ENCODE measurements at regions not wholly inside any gene's neighbourhood (a gene's known extent, or its start where the extent isn't known, plus 50 kb on each side); places are given as distances from the start of the nearest gene placed in this dataset.
"Not testable (repeated sequence)": the region's sequence is repeated elsewhere in the genome, so short reads cannot be mapped to it uniquely, and the experiment has no call there.

GRCh38 chr6:47180633-47181032 is 129.1 kb downstream of the TNFRSF21 start:
- no peak overlapping the region for H3K4me3 ChIP-seq (ENCODE audit: low read length in 3 of 3)
- no peak overlapping the region for H3K9ac ChIP-seq (ENCODE audit: low read depth in 1 of 3, low read length in 3 of 3)
- H3K9me3 ChIP-seq (ENCODE audit: control insufficient read depth in 3 of 3, low read length in 3 of 3): no peaks in the 10 kb centered on the region
- H3K27ac ChIP-seq (ENCODE audit: low read depth, low read length): no peak overlapping the region
- H3K27me3 ChIP-seq (ENCODE audit: control insufficient read depth in 3 of 3, insufficient read depth in 3 of 3, low read length in 3 of 3): no peaks in the 10 kb centered on the region
- H3K36me3 ChIP-seq (ENCODE audit: control insufficient read depth in 3 of 3, insufficient read depth in 3 of 3, low read length in 3 of 3): no peaks in the 10 kb centered on the region
- no peaks in the 10 kb centered on the region for H3K4me1 ChIP-seq (ENCODE audit: control insufficient read depth in 3 of 3, insufficient read depth in 3 of 3, low read length in 3 of 3)

DNA sequence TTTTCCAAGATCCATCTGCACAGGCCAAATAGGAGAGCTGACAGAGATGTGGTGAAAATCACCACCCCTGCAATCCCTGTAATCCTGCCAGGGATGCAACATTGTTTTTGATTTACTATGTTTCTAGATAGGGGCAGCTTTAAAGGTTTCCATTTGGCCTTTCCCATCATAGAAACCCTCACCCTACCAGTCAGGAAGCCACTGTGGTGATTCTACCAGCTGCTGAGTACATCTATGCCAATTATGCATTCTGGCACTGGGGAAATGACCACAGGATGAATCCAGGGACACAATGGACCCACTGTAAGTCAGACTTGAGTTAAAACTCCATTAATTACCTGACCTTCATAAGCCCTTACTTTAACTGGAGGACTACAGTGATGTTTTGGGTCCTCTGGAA is 130.4 kb downstream of the TNFRSF21 start:
- H3K36me3 ChIP-seq (ENCODE audit: control insufficient read depth in 3 of 3, insufficient read depth in 3 of 3, low read length in 3 of 3): no peaks in the 10 kb centered on the region
- H3K4me3 ChIP-seq (ENCODE audit: low read length in 3 of 3): no peak overlapping the region
- H3K4me1 ChIP-seq (ENCODE audit: control insufficient read depth in 3 of 3, insufficient read depth in 3 of 3, low read length in 3 of 3): no peaks in the 10 kb centered on the region
- no peak overlapping the region for H3K9ac ChIP-seq (ENCODE audit: low read depth in 1 of 3, low read length in 3 of 3)
- no peak overlapping the region for H3K27ac ChIP-seq (ENCODE audit: low read depth, low read length)
- H3K9me3 ChIP-seq (ENCODE audit: control insufficient read depth in 3 of 3, low read length in 3 of 3): no peaks in the 10 kb centered on the region
- no peaks in the 10 kb centered on the region for H3K27me3 ChIP-seq (ENCODE audit: control insufficient read depth in 3 of 3, insufficient read depth in 3 of 3, low read length in 3 of 3)

DNA sequence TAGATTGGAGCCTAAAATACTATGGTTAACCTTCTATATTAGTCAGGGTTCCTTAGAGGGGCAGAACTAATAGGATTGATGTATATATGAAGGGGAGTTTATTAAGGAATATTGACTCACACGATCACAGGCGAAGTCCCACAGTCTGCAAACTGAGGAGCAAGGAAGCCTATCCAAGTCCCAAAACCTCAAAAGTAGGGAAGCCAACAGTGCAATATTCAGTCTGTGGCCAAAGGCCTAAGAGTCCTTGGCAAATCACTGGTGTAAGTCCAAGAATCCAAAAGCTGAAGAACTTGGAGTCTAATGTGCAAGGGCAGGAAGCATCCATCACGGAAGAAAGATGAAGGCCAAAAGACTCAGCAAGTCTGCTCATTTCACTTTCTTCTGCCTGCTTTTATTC is 133.5 kb upstream of the ADGRF1 start:
- Histone ChIP-seq H3K36me3 (ENCODE audit: control insufficient read depth in 3 of 3, insufficient read depth in 3 of 3, low read length in 3 of 3) (no peaks in the 10 kb centered on the region), H3K27me3 (ENCODE audit: control insufficient read depth in 3 of 3, insufficient read depth in 3 of 3, low read length in 3 of 3) (no peaks in the 10 kb centered on the region), H3K9ac (ENCODE audit: low read depth in 1 of 3, low read length in 3 of 3) (no peak overlapping the region), H3K4me1 (ENCODE audit: control insufficient read depth in 3 of 3, insufficient read depth in 3 of 3, low read length in 3 of 3) (no peaks in the 10 kb centered on the region), H3K9me3 (ENCODE audit: control insufficient read depth in 3 of 3, low read length in 3 of 3) (no peaks in the 10 kb centered on the region), H3K4me3 (ENCODE audit: low read length in 3 of 3) (no peak overlapping the region), H3K27ac (ENCODE audit: low read depth, low read length) (no peak overlapping the region)

- Histone ChIP-seq H3K9me3 (ENCODE audit: control insufficient read depth in 3 of 3, low read length in 3 of 3) (no peaks in the 10 kb centered on the region), H3K27me3 (ENCODE audit: control insufficient read depth in 3 of 3, insufficient read depth in 3 of 3, low read length in 3 of 3) (no peaks in the 10 kb centered on the region), H3K36me3 (ENCODE audit: control insufficient read depth in 3 of 3, insufficient read depth in 3 of 3, low read length in 3 of 3) (no peaks in the 10 kb centered on the region), H3K4me3 (ENCODE audit: low read length in 3 of 3) (no peak overlapping the region), H3K9ac (ENCODE audit: low read depth in 1 of 3, low read length in 3 of 3) (no peak overlapping the region), H3K27ac (ENCODE audit: low read depth, low read length) (no peak overlapping the region), H3K4me1 (ENCODE audit: control insufficient read depth in 3 of 3, insufficient read depth in 3 of 3, low read length in 3 of 3) (peaks cover 0 to 5% (median 0%) of the 10 kb centered on the region in 3 donors)
Observed at GRCh38 chr6:47174502-47175023, 132.4 kb upstream of the ADGRF1 start.

GRCh38 chr6:47174063-47174462 is 131.9 kb upstream of the ADGRF1 start:
- not testable (repeated sequence) for H3K9ac ChIP-seq (ENCODE audit: low read depth in 1 of 3, low read length in 3 of 3); H3K9me3 ChIP-seq (ENCODE audit: control insufficient read depth in 3 of 3, low read length in 3 of 3); H3K4me1 ChIP-seq (ENCODE audit: control insufficient read depth in 3 of 3, insufficient read depth in 3 of 3, low read length in 3 of 3)

GRCh38 chr6:47173145-47173544 is 131.0 kb upstream of the ADGRF1 start:
- not testable (repeated sequence) for H3K27ac ChIP-seq (ENCODE audit: low read depth, low read length); H3K27me3 ChIP-seq (ENCODE audit: control insufficient read depth in 3 of 3, insufficient read depth in 3 of 3, low read length in 3 of 3); H3K9me3 ChIP-seq (ENCODE audit: control insufficient read depth in 3 of 3, low read length in 3 of 3); H3K36me3 ChIP-seq (ENCODE audit: control insufficient read depth in 3 of 3, insufficient read depth in 3 of 3, low read length in 3 of 3); H3K4me1 ChIP-seq (ENCODE audit: control insufficient read depth in 3 of 3, insufficient read depth in 3 of 3, low read length in 3 of 3); H3K9ac ChIP-seq (ENCODE audit: low read depth in 1 of 3, low read length in 3 of 3); H3K4me3 ChIP-seq (ENCODE audit: low read length in 3 of 3)

More at GRCh38 chr6:47174063-47174462, 131.9 kb upstream of the ADGRF1 start:
- not testable (repeated sequence) for H3K27me3 ChIP-seq (ENCODE audit: control insufficient read depth in 3 of 3, insufficient read depth in 3 of 3, low read length in 3 of 3); H3K4me3 ChIP-seq (ENCODE audit: low read length in 3 of 3); H3K36me3 ChIP-seq (ENCODE audit: control insufficient read depth in 3 of 3, insufficient read depth in 3 of 3, low read length in 3 of 3); H3K27ac ChIP-seq (ENCODE audit: low read depth, low read length)

DNA sequence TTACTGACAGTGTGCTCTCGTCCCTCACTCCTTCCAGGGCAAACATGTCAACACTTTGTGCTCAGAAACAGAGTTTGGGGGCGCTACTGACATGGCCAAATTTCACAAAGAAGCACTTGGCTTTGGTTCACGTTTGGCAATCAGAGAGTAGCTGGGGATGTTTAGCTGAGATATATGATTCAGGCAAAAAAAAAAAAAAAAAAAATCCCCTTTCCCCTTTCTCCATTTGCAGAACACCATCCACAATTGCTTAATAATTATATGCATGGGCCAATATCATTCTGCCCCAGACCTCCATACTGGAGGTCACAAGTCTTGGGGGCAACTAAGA is 128.4 kb upstream of the ADGRF1 start:
- no peak overlapping the region for H3K27ac ChIP-seq (ENCODE audit: low read depth, low read length)

GRCh38 chr6:47169785-47170616 is 127.9 kb upstream of the ADGRF1 start:
- peaks cover 0 to 8% (median 8%) of the 10 kb centered on the region in 3 donors for H3K4me1 ChIP-seq (ENCODE audit: control insufficient read depth in 3 of 3, insufficient read depth in 3 of 3, low read length in 3 of 3)
- H3K27me3 ChIP-seq (ENCODE audit: control insufficient read depth in 3 of 3, insufficient read depth in 3 of 3, low read length in 3 of 3): no peaks in the 10 kb centered on the region
- no peaks in the 10 kb centered on the region for H3K9me3 ChIP-seq (ENCODE audit: control insufficient read depth in 3 of 3, low read length in 3 of 3)
- peak overlapping the region; percentile 15 for H3K27ac ChIP-seq (ENCODE audit: low read depth, low read length)
- no peaks in the 10 kb centered on the region for H3K36me3 ChIP-seq (ENCODE audit: control insufficient read depth in 3 of 3, insufficient read depth in 3 of 3, low read length in 3 of 3)
- H3K9ac ChIP-seq (ENCODE audit: low read depth in 1 of 3, low read length in 3 of 3): no peak overlapping the region
- no peak overlapping the region for H3K4me3 ChIP-seq (ENCODE audit: low read length in 3 of 3)

More for the DNA sequence above, 128.4 kb upstream of the ADGRF1 start:
- Histone ChIP-seq H3K27me3 (ENCODE audit: control insufficient read depth in 3 of 3, insufficient read depth in 3 of 3, low read length in 3 of 3) (no peaks in the 10 kb centered on the region), H3K4me1 (ENCODE audit: control insufficient read depth in 3 of 3, insufficient read depth in 3 of 3, low read length in 3 of 3) (peaks cover 0 to 8% (median 8%) of the 10 kb centered on the region in 3 donors), H3K9ac (ENCODE audit: low read depth in 1 of 3, low read length in 3 of 3) (no peak overlapping the region), H3K4me3 (ENCODE audit: low read length in 3 of 3) (no peak overlapping the region), H3K9me3 (ENCODE audit: control insufficient read depth in 3 of 3, low read length in 3 of 3) (no peaks in the 10 kb centered on the region), H3K36me3 (ENCODE audit: control insufficient read depth in 3 of 3, insufficient read depth in 3 of 3, low read length in 3 of 3) (no peaks in the 10 kb centered on the region)

GRCh38 chr6:47168180-47168579 is 126.0 kb upstream of the ADGRF1 start:
- peaks cover 0 to 8% (median 8%) of the 10 kb centered on the region in 3 donors for H3K4me1 ChIP-seq (ENCODE audit: control insufficient read depth in 3 of 3, insufficient read depth in 3 of 3, low read length in 3 of 3)

GRCh38 chr6:47165918-47166317 is 123.8 kb upstream of the ADGRF1 start:
- Histone ChIP-seq H3K4me3 (ENCODE audit: low read length in 3 of 3) (no peak overlapping the region), H3K36me3 (ENCODE audit: control insufficient read depth in 3 of 3, insufficient read depth in 3 of 3, low read length in 3 of 3) (no peaks in the 10 kb centered on the region), H3K27me3 (ENCODE audit: control insufficient read depth in 3 of 3, insufficient read depth in 3 of 3, low read length in 3 of 3) (no peaks in the 10 kb centered on the region), H3K4me1 (ENCODE audit: control insufficient read depth in 3 of 3, insufficient read depth in 3 of 3, low read length in 3 of 3) (peaks cover 0 to 8% (median 8%) of the 10 kb centered on the region in 3 donors), H3K27ac (ENCODE audit: low read depth, low read length) (no peak overlapping the region), H3K9me3 (ENCODE audit: control insufficient read depth in 3 of 3, low read length in 3 of 3) (no peaks in the 10 kb centered on the region), H3K9ac (ENCODE audit: low read depth in 1 of 3, low read length in 3 of 3) (no peak overlapping the region)

More at GRCh38 chr6:47168180-47168579, 126.0 kb upstream of the ADGRF1 start:
- no peaks in the 10 kb centered on the region for H3K36me3 ChIP-seq (ENCODE audit: control insufficient read depth in 3 of 3, insufficient read depth in 3 of 3, low read length in 3 of 3)
- no peak overlapping the region for H3K4me3 ChIP-seq (ENCODE audit: low read length in 3 of 3)
- H3K9me3 ChIP-seq (ENCODE audit: control insufficient read depth in 3 of 3, low read length in 3 of 3): no peaks in the 10 kb centered on the region
- peak overlapping the region; percentile 0 for H3K27ac ChIP-seq (ENCODE audit: low read depth, low read length)
- no peaks in the 10 kb centered on the region for H3K27me3 ChIP-seq (ENCODE audit: control insufficient read depth in 3 of 3, insufficient read depth in 3 of 3, low read length in 3 of 3)
- H3K9ac ChIP-seq (ENCODE audit: low read depth in 1 of 3, low read length in 3 of 3): no peak overlapping the region

Measured in skeletal muscle tissue (tissue), 3 donors.